Type B pancreatic cell (in vitro differentiated cells): ENCODE measurements at regions not wholly inside any gene's neighbourhood (a gene's known extent, or its start where the extent isn't known, plus 50 kb on each side); places are given as distances from the start of the nearest gene placed in this dataset.

ENCODE experiments used
- DNase-seq: peaks from one replicate; pipeline ENCODE4 v3.0.0; 2021; ENCODE audit warnings: mixed read lengths; ENCODE audit not compliant: unreplicated experiment; ENCODE audit errors: extremely low spot score
- H3K27ac Mint-ChIP-seq: 2 replicates; pipeline ENCODE4 v1.8.0; 2021; ENCODE audit warnings: mild to moderate bottlenecking, mixed read lengths
- H3K27me3 Mint-ChIP-seq: 2 replicates; pipeline ENCODE4 v1.8.0; 2021; ENCODE audit warnings: mixed read lengths
- H3K36me3 Mint-ChIP-seq: 2 replicates; pipeline ENCODE4 v1.8.0; 2021; ENCODE audit warnings: mixed read lengths
- H3K4me1 Mint-ChIP-seq: one replicate; pipeline ENCODE4 v1.8.0; 2021; ENCODE audit warnings: mixed read lengths; ENCODE audit not compliant: unreplicated experiment
- H3K4me3 Mint-ChIP-seq: 2 replicates; pipeline ENCODE4 v1.8.0; 2021; ENCODE audit warnings: mild to moderate bottlenecking, mixed read lengths
- H3K9me3 Mint-ChIP-seq: 2 replicates; pipeline ENCODE4 v1.8.0; 2021; ENCODE audit warnings: mixed read lengths
- CTCF ChIP-seq: fragments of 200-600 bp; sonication (generic); conservative IDR thresholded peaks from 2 replicates; pipeline ENCODE4 v1.5.0; 2021; ENCODE audit warnings: antibody characterized with exemption, mild to moderate bottlenecking

GRCh38 chr16:64225036-64225435 is 896.8 kb downstream of the CDH11 start:
- peaks cover 3% of the 10 kb centered on the region for H3K27me3 Mint-ChIP-seq
- no peak for DNase-seq
- no peaks in the 10 kb centered on the region for H3K36me3 Mint-ChIP-seq
- H3K27ac Mint-ChIP-seq = no peak overlapping the region
- peaks cover 3% of the 10 kb centered on the region for H3K9me3 Mint-ChIP-seq
- H3K4me1 Mint-ChIP-seq = no peaks in the 10 kb centered on the region
- H3K4me3 Mint-ChIP-seq = no peak overlapping the region
- TF ChIP-seq CTCF = no peak

- Mint-ChIP-seq H3K4me1 (no peaks in the 10 kb centered on the region), H3K36me3 (no peaks in the 10 kb centered on the region), H3K4me3 (no peak overlapping the region), H3K27me3 (no peaks in the 10 kb centered on the region), H3K27ac (no peak overlapping the region), H3K9me3 (no peaks in the 10 kb centered on the region)
- DNase-seq = no peak
- no peak for TF ChIP-seq CTCF
Measured at GRCh38 chr16:64217789-64218535, 903.9 kb downstream of the CDH11 start.

- H3K36me3 Mint-ChIP-seq = no peaks in the 10 kb centered on the region
- H3K9me3 Mint-ChIP-seq = no peaks in the 10 kb centered on the region
- no peak overlapping the region for H3K4me3 Mint-ChIP-seq
- H3K4me1 Mint-ChIP-seq = no peaks in the 10 kb centered on the region
- no peak for DNase-seq
- no peak overlapping the region for H3K27ac Mint-ChIP-seq
- no peak for TF ChIP-seq CTCF
- H3K27me3 Mint-ChIP-seq = no peaks in the 10 kb centered on the region
Measured at GRCh38 chr16:64215730-64216129, 906.1 kb downstream of the CDH11 start.

GRCh38 chr16:64211331-64211730 is 910.5 kb downstream of the CDH11 start:
- Mint-ChIP-seq H3K27me3 (no peaks in the 10 kb centered on the region), H3K9me3 (no peaks in the 10 kb centered on the region), H3K4me3 (no peak overlapping the region), H3K4me1 (peaks cover 5% of the 10 kb centered on the region), H3K27ac (no peak overlapping the region), H3K36me3 (no peaks in the 10 kb centered on the region)
- TF ChIP-seq CTCF = no peak
- DNase-seq = no peak

GRCh38 chr16:64206862-64207261 is 915.0 kb downstream of the CDH11 start:
- H3K4me3 Mint-ChIP-seq = no peak overlapping the region
- no peak overlapping the region for H3K27ac Mint-ChIP-seq
- H3K4me1 Mint-ChIP-seq = peaks cover 5% of the 10 kb centered on the region
- no peak for DNase-seq
- no peaks in the 10 kb centered on the region for H3K36me3 Mint-ChIP-seq
- no peaks in the 10 kb centered on the region for H3K9me3 Mint-ChIP-seq
- no peaks in the 10 kb centered on the region for H3K27me3 Mint-ChIP-seq
- no peak for TF ChIP-seq CTCF
